ENCODE measurements at regions not wholly inside any gene's neighbourhood (a gene's known extent, or its start where the extent isn't known, plus 50 kb on each side); places are given as distances from the start of the nearest gene placed in this dataset.

GRCh38 chr10:76643511-76643911 is 994.1 kb downstream of the KCNMA1 start:
- no peaks in the 10 kb centered on the region for H3K36me3 ChIP-seq (ENCODE audit: control insufficient read depth in 2 of 4, insufficient read depth in 4 of 4, low read length in 3 of 4)
- no peak overlapping the region for H3K14ac ChIP-seq (ENCODE audit: insufficient read length)
- no peak overlapping the region for H3K9ac ChIP-seq (replicated peaks in 1 of 4; ENCODE audit: extremely low read depth in 1 of 4, low read depth in 3 of 4, low read length in 3 of 4)
- no peak overlapping the region for H2BK120ac ChIP-seq (replicated peaks; ENCODE audit: low read depth, low read length)
- no peak overlapping the region for H3K56ac ChIP-seq (replicated peaks; ENCODE audit: insufficient read length, low read depth, low read length)
- H4K20me1 ChIP-seq (replicated peaks in 1 of 2; ENCODE audit: control insufficient read depth in 1 of 2, insufficient read depth in 2 of 2, low read length in 2 of 2), result no peaks in the 10 kb centered on the region
- no peaks in the 10 kb centered on the region for H3K9me3 ChIP-seq (ENCODE audit: insufficient read depth in 2 of 2, low read depth in 1 of 2, low read length in 1 of 2)
- FAIRE-seq (no peak), DNase-seq (ENCODE audit: low read depth in 1 of 2, low spot score in 2 of 2) (no peak)
- no peak overlapping the region for H2BK12ac ChIP-seq (ENCODE audit: low read depth, low read length)
- H3K79me2 ChIP-seq (ENCODE audit: control insufficient read depth in 1 of 2, insufficient read depth in 2 of 2, low read length in 2 of 2), result no peaks in the 10 kb centered on the region
- H4K8ac ChIP-seq (ENCODE audit: extremely low read depth, insufficient read depth, low read length), result no peak overlapping the region
- no peak overlapping the region for H3K4ac ChIP-seq (replicated peaks; ENCODE audit: insufficient read length, low read depth, low read length)
- no peaks in the 10 kb centered on the region for H3K23me2 ChIP-seq (ENCODE audit: low read depth, low read length)
- H4K5ac ChIP-seq (ENCODE audit: insufficient read length, low read depth, low read length), result no peak overlapping the region
- H3K27me3 ChIP-seq (replicated peaks in 1 of 4; ENCODE audit: control insufficient read depth in 3 of 4, extremely low read depth in 1 of 4, insufficient read depth in 3 of 4, low read length in 3 of 4), result no peaks in the 10 kb centered on the region
- 93% methylated on average over 4 of the region's 4 CpGs; no CpG with 5 or more reads in 1 of the 2 experiments for WGBS, 2 experiments (ENCODE audit: extremely low coverage in 1 of 2, insufficient coverage in 1 of 2, insufficient read length in 1 of 2, insufficient replicate concordance in 2 of 2, low coverage in 1 of 2, low lambda C conversion rate in 2 of 2, missing lambda C conversion rate in 1 of 2)
- H2AK5ac ChIP-seq (ENCODE audit: low read depth, low read length), result no peak overlapping the region
- H3K79me1 ChIP-seq (ENCODE audit: low read depth, low read length), result no peaks in the 10 kb centered on the region
- H3K27ac ChIP-seq (ENCODE audit: low read depth, low read length), result no peak overlapping the region
- no peak overlapping the region for H2BK20ac ChIP-seq (ENCODE audit: low read length)
- ChIA-PET CTCF (ENCODE audit: partially characterized antibody) (interaction anchor here (1.0 kb wide), 1 partner anchor 8 kb away, joined by 3 read pairs; no protein-coding TSS in a partner anchor), POLR2A (ENCODE audit: partially characterized antibody) (no interaction called here)
- no peak overlapping the region for H3K4me2 ChIP-seq (ENCODE audit: insufficient read depth in 1 of 2, low read depth in 2 of 2, low read length in 2 of 2)
- no peak overlapping the region for H3K18ac ChIP-seq (ENCODE audit: extremely low read depth, low read length)
- H2AFZ ChIP-seq (ENCODE audit: low read length), result no peak overlapping the region
- H3K4me3 ChIP-seq (ENCODE audit: extremely low read depth in 1 of 4, insufficient read depth in 2 of 4, low read depth in 3 of 4, low read length in 4 of 4), result no peak overlapping the region
- H4K91ac ChIP-seq (replicated peaks; ENCODE audit: insufficient read length, low read length), result no peak overlapping the region
- H3K4me1 ChIP-seq (replicated peaks in 1 of 4; ENCODE audit: control insufficient read depth in 3 of 4, insufficient read depth in 4 of 4, low read length in 3 of 4), result no peaks in the 10 kb centered on the region
- H3K23ac ChIP-seq (ENCODE audit: insufficient read length), result no peak overlapping the region
- no peak overlapping the region for H2BK5ac ChIP-seq (ENCODE audit: low read depth, low read length)
- no peak overlapping the region for H2BK15ac ChIP-seq (ENCODE audit: low read length)
- no peak for TF ChIP-seq EP300 (IDR thresholded peaks at IDR 0.05; ENCODE audit: borderline replicate concordance in 1 of 2, low read depth in 2 of 2, low read length in 2 of 2)
- no peak for TF ChIP-seq CBX5 (IDR thresholded peaks at IDR 0.05; ENCODE audit: low read depth, low read length)
- no peak for TF ChIP-seq SRF (IDR thresholded peaks at IDR 0.05; ENCODE audit: low read depth, low read length)
- TF ChIP-seq CTBP2 (IDR thresholded peaks at IDR 0.05; ENCODE audit: borderline replicate concordance, insufficient read depth, insufficient read length, low read length), result no peak
- no peak for TF ChIP-seq NANOG (IDR thresholded peaks at IDR 0.05; ENCODE audit: insufficient read depth, low read depth, low read length, poor library complexity, severe bottlenecking)
- TF ChIP-seq TBP (IDR thresholded peaks at IDR 0.05; ENCODE audit: low read depth, low read length), result no peak
